PC-3 (cell line): ENCODE measurements at regions not wholly inside any gene's neighbourhood (a gene's known extent, or its start where the extent isn't known, plus 50 kb on each side); places are given as distances from the start of the nearest gene placed in this dataset.
A peak's percentile ranks its signal among the peaks of the same experiment; 100 is the strongest.

Experiments
- ATAC-seq: fragments of 200-7000 bp; cut with Tn5 transposase; 2 replicates; pipeline ENCODE4 v1.9.1; 2020; ENCODE audit warnings: mild to moderate bottlenecking, moderate library complexity
- BruUV-seq: library from RNA; stranded (reverse); fragments of 400-500 nt; replicated peaks from 2 replicates; lab custom pipeline; 2021; lab: Mats Ljungman, UMichigan
- CTCF ChIA-PET: fragments of 300-600 bp; sonication (Branson Sonifier 250); formaldehyde crosslinking; loops from one replicate; lab custom pipeline; 2022; ENCODE audit warnings: antibody characterized with exemption; lab: Charles Lee
- POLR2A ChIA-PET: fragments of 300-600 bp; sonication (Branson Sonifier 250); formaldehyde crosslinking; loops from one replicate; lab custom pipeline; 2022; ENCODE audit warnings: antibody characterized with exemption; ENCODE audit not compliant: unreplicated experiment; lab: Charles Lee
- DNase-seq: peaks from one replicate; pipeline ENCODE4 v3.0.0-alpha.2; 2015
- H2AFZ ChIP-seq: fragments of 300-600 bp; sonication (generic); 2 replicates; pipeline ENCODE4 v1.6.0; 2016; ENCODE audit warnings: antibody characterized with exemption, low read length
- H3F3A ChIP-seq: fragments of 300-600 bp; sonication (generic); one replicate; pipeline ENCODE4 v1.6.0; 2017; ENCODE audit warnings: antibody characterized with exemption, low read length, control low read depth, mild to moderate bottlenecking; ENCODE audit not compliant: unreplicated experiment
- H3K27ac ChIP-seq: fragments of 300-600 bp; sonication (generic); 2 replicates; pipeline ENCODE4 v1.5.1; 2016; ENCODE audit warnings: mild to moderate bottlenecking, low read length
- H3K27me3 ChIP-seq: fragments of 300-600 bp; sonication (generic); 2 replicates; pipeline ENCODE4 v1.6.1; 2016; ENCODE audit warnings: low read length, mixed read lengths
- H3K36me3 ChIP-seq: fragments of 300-600 bp; sonication (generic); 2 replicates; pipeline ENCODE4 v1.6.1; 2016; ENCODE audit warnings: low read depth, mixed run types, low read length, mixed read lengths
- H3K4me1 ChIP-seq: fragments of 300-600 bp; sonication (generic); 2 replicates; pipeline ENCODE4 v1.5.1; 2016; ENCODE audit warnings: low read length; ENCODE audit not compliant: insufficient read depth
- H3K4me2 ChIP-seq: fragments of 300-600 bp; sonication (generic); 2 replicates; pipeline ENCODE4 v1.6.0; 2016; ENCODE audit warnings: low read length
- H3K4me3 ChIP-seq: fragments of 300-600 bp; sonication (generic); 2 replicates; pipeline ENCODE4 v1.5.1; 2016; ENCODE audit warnings: mild to moderate bottlenecking, low read length, mixed read lengths
- H3K79me2 ChIP-seq: fragments of 300-600 bp; sonication (generic); 2 replicates; pipeline ENCODE4 v1.6.1; 2017; ENCODE audit warnings: low read length, mixed read lengths
- H3K9ac ChIP-seq: fragments of 300-600 bp; sonication (generic); 2 replicates; pipeline ENCODE4 v1.6.0; 2016; ENCODE audit warnings: mild to moderate bottlenecking, low read length
- H3K9me2 ChIP-seq: fragments of 300-600 bp; sonication (generic); replicated peaks from 2 replicates; pipeline ENCODE4 v1.6.1; 2016; ENCODE audit warnings: mixed run types, low read length, mixed read lengths
- H3K9me3 ChIP-seq: fragments of 300-600 bp; sonication (generic); 2 replicates; pipeline ENCODE4 v1.6.1; 2016; ENCODE audit warnings: low read length, mixed read lengths
- H4K20me1 ChIP-seq: fragments of 300-600 bp; sonication (generic); 2 replicates; pipeline ENCODE4 v1.6.1; 2016; ENCODE audit warnings: low read length, mixed read lengths
- CTCF ChIP-seq: fragments of 300-600 bp; sonication (generic); conservative IDR thresholded peaks from 2 replicates; pipeline ENCODE4 v1.5.1; 2017; ENCODE audit warnings: antibody characterized with exemption, low read depth, mild to moderate bottlenecking, low read length
- EZH2 ChIP-seq: fragments of 300-600 bp; sonication (generic); IDR thresholded peaks from one replicate; pipeline ENCODE4 v1.6.1; 2017; ENCODE audit warnings: antibody characterized with exemption, mild to moderate bottlenecking, low read length; ENCODE audit not compliant: unreplicated experiment
- EZH2phosphoT487 ChIP-seq: fragments of 300-600 bp; sonication (generic); IDR thresholded peaks from 2 replicates; pipeline ENCODE4 v1.6.1; 2018; ENCODE audit warnings: mild to moderate bottlenecking, antibody characterized with exemption, low read length, borderline replicate concordance
- intact Hi-C: fragments of 100-400 bp; cut with micrococcal nuclease; formaldehyde crosslinking; loops from 2 replicates; pipeline ENCODE4 v1.9.0; 2023

DNA sequence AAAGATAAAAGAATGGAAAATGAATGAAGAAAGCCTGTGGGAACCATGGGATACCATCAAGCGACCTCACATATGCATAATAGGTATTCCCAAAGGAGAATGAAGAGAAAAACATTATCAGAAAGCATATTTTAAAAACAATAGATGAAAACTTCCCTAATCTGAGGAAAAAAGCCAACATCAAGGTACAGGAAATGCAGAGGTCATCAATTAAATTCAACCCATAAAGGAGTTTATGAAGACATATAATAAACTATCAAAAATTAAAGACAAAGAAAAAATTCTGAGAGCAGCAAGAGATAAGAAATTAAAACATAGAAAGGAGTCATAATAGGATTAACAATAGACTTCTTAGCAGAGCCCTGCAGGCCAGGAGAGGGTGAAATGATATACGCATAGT, 397.5 kb downstream of the GPM6A start:
- H3K9me3 ChIP-seq = no peaks in the 10 kb centered on the region
- no peak overlapping the region for H3K27ac ChIP-seq
- TF ChIP-seq EZH2 (no peak), CTCF (no peak), EZH2phosphoT487 (no peak)
- H3K79me2 ChIP-seq = no peaks in the 10 kb centered on the region
- no peak overlapping the region for H2AFZ ChIP-seq
- H3K4me2 ChIP-seq = no peak overlapping the region
- peaks cover 4% of the 10 kb centered on the region for H3F3A ChIP-seq
- H3K36me3 ChIP-seq = no peaks in the 10 kb centered on the region; the same call in 1 of the 2 replicates
- no peak overlapping the region for H3K9ac ChIP-seq
- H3K9me2 ChIP-seq = no peaks in the 10 kb centered on the region
- CTCF ChIA-PET = no interaction called here
- no peak for ATAC-seq
- POLR2A ChIA-PET = no interaction called here
- no peaks in the 10 kb centered on the region for H3K27me3 ChIP-seq
- peaks cover 37% of the 10 kb centered on the region for H3K4me1 ChIP-seq
- no peaks in the 10 kb centered on the region for H4K20me1 ChIP-seq
- no TSS peak for BruUV-seq
- no peak for DNase-seq
- intact Hi-C loops = loop anchor here (5.0 kb wide), 1 partner anchor 287 kb away; no protein-coding TSS in a partner anchor
- H3K4me3 ChIP-seq = no peak overlapping the region

DNA sequence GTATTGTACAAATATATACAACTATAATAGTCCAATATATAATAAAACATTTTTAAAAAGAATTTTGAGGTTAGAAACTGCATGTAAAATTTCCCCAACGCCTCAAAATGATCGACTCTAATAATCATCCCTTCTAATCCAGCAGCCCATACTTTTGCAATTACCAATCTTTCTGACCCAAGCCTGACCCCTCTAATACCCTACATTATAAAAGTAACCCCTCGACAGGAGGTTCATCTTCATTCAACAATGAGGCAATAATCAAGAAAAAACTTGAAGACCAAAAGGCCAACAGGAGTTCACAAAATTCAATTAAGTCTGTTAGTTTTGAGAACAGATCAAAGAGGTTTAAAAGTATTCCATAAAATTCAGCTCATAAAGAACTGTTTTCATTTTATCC, 393.5 kb downstream of the GPM6A start:
- ATAC-seq (no peak), DNase-seq (no peak)
- TF ChIP-seq CTCF = no peak
- TF ChIP-seq EZH2phosphoT487 = no peak
- no peak for TF ChIP-seq EZH2
- Histone ChIP-seq H3K9me2 (no peaks in the 10 kb centered on the region), H3K27me3 (no peaks in the 10 kb centered on the region), H3K4me2 (peak overlapping the region; percentile 75), H3K9me3 (no peaks in the 10 kb centered on the region), H3K79me2 (no peaks in the 10 kb centered on the region), H3K4me3 (no peak overlapping the region), H4K20me1 (no peaks in the 10 kb centered on the region), H3F3A (peaks cover 4% of the 10 kb centered on the region), H3K36me3 (no peaks in the 10 kb centered on the region; the same call in 1 of the 2 replicates), H3K4me1 (peaks cover 45% of the 10 kb centered on the region), H3K27ac (peak overlapping the region; percentile 99), H2AFZ (no peak overlapping the region), H3K9ac (peak overlapping the region; percentile 70)
- ChIA-PET POLR2A (no interaction called here), CTCF (no interaction called here)
- no TSS peak for BruUV-seq
- intact Hi-C loops = loop anchor here (5.0 kb wide), 1 partner anchor 291 kb away; no protein-coding TSS in a partner anchor

DNA sequence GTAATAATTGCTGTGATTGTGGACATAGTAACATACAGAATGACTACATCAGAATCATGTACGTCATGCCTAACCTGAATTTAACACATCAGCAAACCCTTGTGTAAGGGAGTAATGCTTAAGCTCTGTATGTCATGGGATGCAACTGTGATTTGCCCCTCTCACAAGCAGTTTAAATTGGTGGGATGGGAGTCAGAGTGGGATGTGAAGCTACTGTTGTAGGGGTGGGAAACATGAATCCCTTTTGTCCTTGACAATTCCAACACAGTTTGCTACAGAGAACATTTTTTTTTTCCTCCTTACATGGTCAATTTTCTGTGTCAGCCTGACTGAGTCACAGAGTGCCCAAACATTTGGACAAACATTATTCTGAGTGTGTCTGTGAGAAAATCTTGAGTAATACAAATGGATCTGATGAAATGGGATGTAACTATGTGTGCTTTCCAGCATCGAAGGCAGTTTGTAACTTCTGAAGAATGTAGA, 392.8 kb downstream of the GPM6A start:
- peak; percentile 80 for ATAC-seq
- TF ChIP-seq EZH2phosphoT487 (no peak), CTCF (no peak), EZH2 (no peak)
- intact Hi-C loops = loop anchor here (1.0 to 5.0 kb wide), 2 partner anchors 117 to 292 kb away; no protein-coding TSS in a partner anchor
- peak; percentile 90 for DNase-seq
- Histone ChIP-seq H3K9me3 (no peaks in the 10 kb centered on the region), H2AFZ (peak overlapping the region; percentile 78), H3K27ac (peak overlapping the region; percentile 99), H3K9me2 (no peaks in the 10 kb centered on the region), H3K9ac (peak overlapping the region; percentile 70), H3K27me3 (no peaks in the 10 kb centered on the region), H3K36me3 (no peaks in the 10 kb centered on the region; the same call in 1 of the 2 replicates), H3F3A (peaks cover 4% of the 10 kb centered on the region), H3K4me3 (no peak overlapping the region), H4K20me1 (no peaks in the 10 kb centered on the region), H3K4me2 (peak overlapping the region; percentile 75), H3K79me2 (no peaks in the 10 kb centered on the region), H3K4me1 (peaks cover 42% of the 10 kb centered on the region)
- BruUV-seq = no TSS peak
- ChIA-PET CTCF (interaction anchor here (0.6 kb wide), 1 partner anchor 52 kb away, joined by 4 read pairs; no protein-coding TSS in a partner anchor), POLR2A (interaction anchor here (0.6 kb wide), 1 partner anchor 173 kb away, joined by 4 read pairs; no protein-coding TSS in a partner anchor)
